CD4-positive, alpha-beta memory T cell (primary cell): ENCODE measurements at regions not wholly inside any gene's neighbourhood (a gene's known extent, or its start where the extent isn't known, plus 50 kb on each side); places are given as distances from the start of the nearest gene placed in this dataset.

Experiments used
- CTCF ChIA-PET: fragments of 350-600 bp; sonication (Branson Sonifier 250); formaldehyde crosslinking; loops from one replicate; lab custom pipeline; 2021; ENCODE audit warnings: inconsistent platforms; ENCODE audit not compliant: partially characterized antibody; lab: Charles Lee
- POLR2A ChIA-PET: fragments of 350-600 bp; sonication (Branson Sonifier 250); formaldehyde crosslinking; loops from one replicate; lab custom pipeline; 2021; ENCODE audit not compliant: partially characterized antibody; lab: Charles Lee
- DNase-seq, 5 donors: peaks; one replicate each; pipeline versions ENCODE4 v3.0.0 to v3.0.0-alpha.2; 2020 to 2022; ENCODE audit warnings: mixed read lengths in 1 of 5
- H3K27ac ChIP-seq: one replicate; pipeline ENCODE4 v1.7.0; 2013; ENCODE audit warnings: low read depth, low read length
- H3K27me3 ChIP-seq: 2 replicates; pipeline ENCODE4 v1.7.0; 2013; ENCODE audit warnings: mild to moderate bottlenecking, low read length, moderate library complexity; ENCODE audit not compliant: insufficient read depth
- H3K36me3 ChIP-seq: 2 replicates; pipeline ENCODE4 v1.7.0; 2013; ENCODE audit warnings: mild to moderate bottlenecking, low read length, moderate library complexity; ENCODE audit not compliant: insufficient read depth
- H3K4me1 ChIP-seq: 2 replicates; pipeline ENCODE4 v1.7.0; 2013; ENCODE audit warnings: mild to moderate bottlenecking, low read length, moderate library complexity; ENCODE audit not compliant: insufficient read depth
- H3K4me3 ChIP-seq, 2 donors: one replicate each; pipeline ENCODE4 v1.7.0; 2013; ENCODE audit warnings: low read length in 2 of 2, mild to moderate bottlenecking in 1 of 2
- H3K9me3 ChIP-seq, 2 donors: one replicate each; pipeline ENCODE4 v1.7.0; 2013; ENCODE audit warnings: low read length in 2 of 2, control low read depth in 1 of 2; ENCODE audit not compliant: control insufficient read depth in 1 of 2
- H3K27ac Mint-ChIP-seq, 7 donors: one replicate each; pipeline ENCODE4 v1.8.0; 2020 to 2021; ENCODE audit warnings: mixed read lengths in 7 of 7, mild to moderate bottlenecking in 6 of 7, inconsistent platforms in 3 of 7, moderate library complexity in 3 of 7
- H3K27me3 Mint-ChIP-seq, 2 donors: one replicate each; pipeline ENCODE4 v1.8.0; 2020 to 2021; ENCODE audit warnings: mixed read lengths in 2 of 2
- H3K36me3 Mint-ChIP-seq, 2 donors: one replicate each; pipeline ENCODE4 v1.8.0; 2020 to 2021; ENCODE audit warnings: mixed read lengths in 2 of 2, inconsistent platforms in 1 of 2, mild to moderate bottlenecking in 1 of 2
- H3K4me1 Mint-ChIP-seq, 4 donors: one replicate each; pipeline ENCODE4 v1.8.0; 2020 to 2021; ENCODE audit warnings: mixed read lengths in 4 of 4, mild to moderate bottlenecking in 1 of 4
- H3K4me3 Mint-ChIP-seq, 8 donors: one replicate each; pipeline ENCODE4 v1.8.0; 2020 to 2021; ENCODE audit warnings: mixed read lengths in 8 of 8, mild to moderate bottlenecking in 7 of 8, moderate library complexity in 6 of 8, inconsistent platforms in 3 of 8
- H3K9me3 Mint-ChIP-seq, 8 donors: one replicate each; pipeline ENCODE4 v1.8.0; 2020 to 2021; ENCODE audit warnings: mixed read lengths in 8 of 8, mild to moderate bottlenecking in 5 of 8, inconsistent platforms in 3 of 8, moderate library complexity in 1 of 8
- intact Hi-C: fragments of 100-400 bp; cut with micrococcal nuclease; formaldehyde crosslinking; loops from one replicate; pipeline ENCODE4 v1.15.1; 2023

DNA sequence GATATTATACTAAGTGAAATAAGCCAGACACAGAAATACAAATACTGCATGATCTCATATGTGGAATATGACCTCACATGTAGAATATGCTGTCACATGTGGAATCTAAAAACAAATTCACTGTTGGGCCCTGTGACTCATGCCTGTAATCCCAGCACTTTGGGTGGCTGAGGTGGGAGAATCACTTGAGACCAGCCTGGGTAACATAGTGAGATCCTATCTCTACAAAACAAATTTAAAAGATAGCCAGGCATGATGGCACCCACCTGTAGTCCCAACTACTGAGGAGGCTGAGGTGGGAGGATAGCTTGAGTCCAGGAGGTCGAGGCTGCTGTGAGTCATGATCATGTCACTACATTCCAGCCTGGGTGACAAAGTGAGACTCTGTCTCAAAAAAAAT is 160.3 kb downstream of the PTEN start:
- H3K27ac ChIP-seq, result no peak overlapping the region
- no peaks in the 10 kb centered on the region for H3K9me3 ChIP-seq
- peaks cover 13% of the 10 kb centered on the region for H3K4me1 ChIP-seq
- H3K36me3 Mint-ChIP-seq, result peaks cover 0 to 10% of the 10 kb centered on the region in 2 donors
- H3K36me3 ChIP-seq, result no peaks in the 10 kb centered on the region
- no peak overlapping the region for H3K4me3 ChIP-seq
- DNase-seq, result no peak
- H3K27me3 ChIP-seq, result no peaks in the 10 kb centered on the region
- H3K27me3 Mint-ChIP-seq, result no peaks in the 10 kb centered on the region
- ChIA-PET POLR2A (no interaction called here), CTCF (no interaction called here)
- H3K27ac Mint-ChIP-seq, result no peak overlapping the region
- intact Hi-C loops, result no loop called here
- peaks cover 10 to 14% (median 12%) of the 10 kb centered on the region in 4 donors for H3K4me1 Mint-ChIP-seq
- H3K4me3 Mint-ChIP-seq, result no peak overlapping the region
- H3K9me3 Mint-ChIP-seq, result peaks cover 0 to 5% (median 0%) of the 10 kb centered on the region in 8 donors

DNA sequence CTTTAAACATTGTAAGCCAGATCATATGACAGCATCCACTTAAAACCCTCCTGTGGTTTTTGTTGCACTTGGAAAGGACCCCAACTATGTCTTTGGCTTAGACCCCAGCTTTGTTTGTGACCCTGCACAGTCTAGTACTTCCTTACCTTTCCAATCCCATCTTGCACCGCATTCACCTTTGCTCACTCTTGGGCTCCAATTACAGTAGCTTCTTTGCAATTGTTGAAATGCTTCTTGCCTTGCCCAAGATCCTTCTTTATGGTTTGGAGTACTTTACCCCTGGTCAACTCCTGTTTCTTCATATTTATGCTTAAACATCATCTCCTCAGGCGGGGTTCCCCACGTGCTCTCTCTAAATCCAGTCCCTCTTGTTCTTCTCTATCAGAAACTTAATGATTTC is 162.6 kb downstream of the PTEN start:
- Histone ChIP-seq H3K27me3 (no peaks in the 10 kb centered on the region), H3K9me3 (no peaks in the 10 kb centered on the region), H3K36me3 (no peaks in the 10 kb centered on the region), H3K4me3 (no peak overlapping the region), H3K27ac (no peak overlapping the region), H3K4me1 (peaks cover 18% of the 10 kb centered on the region)
- no peak for DNase-seq
- intact Hi-C loops, result no loop called here
- Mint-ChIP-seq H3K4me1 (peaks cover 12 to 19% (median 15%) of the 10 kb centered on the region in 4 donors), H3K27me3 (no peaks in the 10 kb centered on the region), H3K36me3 (peaks cover 0 to 10% of the 10 kb centered on the region in 2 donors), H3K9me3 (peaks cover 0 to 5% (median 0%) of the 10 kb centered on the region in 8 donors), H3K27ac (no peak overlapping the region), H3K4me3 (no peak overlapping the region)
- ChIA-PET POLR2A (no interaction called here), CTCF (interaction anchor here (2.3 kb wide), 1 partner anchor 66 kb away, joined by 6 read pairs; no protein-coding TSS in a partner anchor)

DNA sequence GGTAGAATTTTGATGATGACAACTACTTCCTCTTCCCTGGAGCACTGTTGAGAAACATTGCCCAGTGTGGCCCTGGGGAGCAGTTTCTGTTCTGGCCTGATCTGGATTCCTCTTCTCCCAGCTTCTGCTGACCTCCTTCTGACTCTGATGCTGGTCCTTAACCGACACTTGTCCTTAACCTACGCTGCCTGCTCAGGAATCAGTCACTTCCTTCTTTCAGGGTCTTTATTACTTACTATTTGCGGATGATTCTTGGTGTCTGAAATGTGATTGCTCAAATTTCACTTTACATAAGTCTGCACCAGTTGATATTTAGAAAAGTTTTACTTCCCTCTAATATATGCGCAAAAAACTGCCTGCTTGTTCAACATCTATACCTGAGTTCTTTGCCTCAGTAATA is 164.1 kb downstream of the PTEN start:
- Histone ChIP-seq H3K36me3 (no peaks in the 10 kb centered on the region), H3K9me3 (no peaks in the 10 kb centered on the region), H3K4me1 (peaks cover 18% of the 10 kb centered on the region), H3K4me3 (no peak overlapping the region), H3K27ac (no peak overlapping the region), H3K27me3 (no peaks in the 10 kb centered on the region)
- Mint-ChIP-seq H3K4me3 (no peak overlapping the region), H3K27ac (peak overlapping the region; percentile 23 to 92 (median 83)), H3K27me3 (no peaks in the 10 kb centered on the region), H3K4me1 (peaks cover 12 to 19% (median 15%) of the 10 kb centered on the region in 4 donors), H3K36me3 (peaks cover 0 to 6% of the 10 kb centered on the region in 2 donors), H3K9me3 (peaks cover 0 to 4% (median 0%) of the 10 kb centered on the region in 8 donors)
- POLR2A ChIA-PET, result no interaction called here
- CTCF ChIA-PET, result interaction anchor here (2.3 kb wide), 1 partner anchor 64 kb away, joined by 6 read pairs; no protein-coding TSS in a partner anchor
- intact Hi-C loops, result no loop called here
- DNase-seq, result no peak

DNA sequence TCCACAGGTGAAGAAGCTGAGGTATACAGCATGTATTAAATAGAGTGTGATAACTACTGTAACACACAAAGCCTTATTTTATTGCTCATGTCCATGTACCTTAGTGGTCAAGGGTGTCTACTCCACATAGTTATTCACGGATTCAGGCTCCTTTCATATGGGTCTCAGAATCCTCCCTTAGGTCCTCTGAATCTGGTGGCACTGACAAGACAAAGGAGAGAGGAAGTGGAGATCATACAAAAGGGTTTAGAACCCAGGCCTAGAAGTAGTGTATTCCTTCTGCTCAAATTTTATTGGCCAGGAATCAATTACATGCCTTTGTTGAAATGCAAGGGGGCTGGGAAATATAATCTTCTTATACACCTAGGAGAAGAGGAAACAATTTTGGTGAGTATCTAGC is 164.6 kb downstream of the PTEN start:
- Mint-ChIP-seq H3K9me3 (peaks cover 0 to 4% (median 0%) of the 10 kb centered on the region in 8 donors), H3K36me3 (peaks cover 0 to 3% of the 10 kb centered on the region in 2 donors), H3K4me3 (peak overlapping the region in 1 of 8 donors; percentile 32), H3K27ac (peak overlapping the region in 6 of 7 donors; percentile 23 to 89 (median 66)), H3K27me3 (no peaks in the 10 kb centered on the region), H3K4me1 (peaks cover 12 to 19% (median 15%) of the 10 kb centered on the region in 4 donors)
- POLR2A ChIA-PET, result no interaction called here
- Histone ChIP-seq H3K4me3 (no peak overlapping the region), H3K36me3 (no peaks in the 10 kb centered on the region), H3K27ac (no peak overlapping the region), H3K9me3 (no peaks in the 10 kb centered on the region), H3K27me3 (no peaks in the 10 kb centered on the region), H3K4me1 (peaks cover 18% of the 10 kb centered on the region)
- CTCF ChIA-PET, result interaction anchor here (2.3 kb wide), 1 partner anchor 64 kb away, joined by 6 read pairs; no protein-coding TSS in a partner anchor
- intact Hi-C loops, result no loop called here
- no peak for DNase-seq

DNA sequence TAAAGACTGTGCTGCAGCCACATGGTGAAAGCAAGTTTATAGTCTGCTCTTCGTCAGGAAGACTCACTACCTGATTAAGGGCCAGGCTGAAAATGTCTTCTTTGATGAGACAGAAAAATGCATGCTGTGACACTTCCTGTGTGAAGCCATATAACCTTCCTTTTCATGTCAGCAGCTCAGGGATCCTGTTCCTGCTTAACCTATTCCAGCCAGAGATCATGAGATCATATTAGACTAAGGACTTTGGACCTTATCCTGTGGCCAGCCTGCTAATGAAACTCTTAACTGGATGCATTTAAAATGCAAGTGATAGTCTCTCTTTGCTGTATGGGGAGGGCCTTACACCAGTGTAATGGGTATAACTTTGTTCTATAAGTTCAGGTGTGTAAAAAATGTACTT is 165.2 kb downstream of the PTEN start:
- Mint-ChIP-seq H3K36me3 (no peaks in the 10 kb centered on the region), H3K27ac (peak overlapping the region in 2 of 7 donors; percentile 18 to 72), H3K9me3 (no peaks in the 10 kb centered on the region), H3K27me3 (no peaks in the 10 kb centered on the region), H3K4me3 (no peak overlapping the region), H3K4me1 (peaks cover 12 to 19% (median 15%) of the 10 kb centered on the region in 4 donors)
- DNase-seq, result peak in 4 of 5 donors; percentile 4 to 24 (median 10)
- POLR2A ChIA-PET, result no interaction called here
- Histone ChIP-seq H3K27ac (no peak overlapping the region), H3K4me1 (peaks cover 18% of the 10 kb centered on the region), H3K4me3 (no peak overlapping the region), H3K27me3 (no peaks in the 10 kb centered on the region), H3K9me3 (no peaks in the 10 kb centered on the region), H3K36me3 (no peaks in the 10 kb centered on the region)
- CTCF ChIA-PET, result interaction anchor here (2.3 kb wide), 1 partner anchor 63 kb away, joined by 6 read pairs; no protein-coding TSS in a partner anchor
- intact Hi-C loops, result no loop called here

DNA sequence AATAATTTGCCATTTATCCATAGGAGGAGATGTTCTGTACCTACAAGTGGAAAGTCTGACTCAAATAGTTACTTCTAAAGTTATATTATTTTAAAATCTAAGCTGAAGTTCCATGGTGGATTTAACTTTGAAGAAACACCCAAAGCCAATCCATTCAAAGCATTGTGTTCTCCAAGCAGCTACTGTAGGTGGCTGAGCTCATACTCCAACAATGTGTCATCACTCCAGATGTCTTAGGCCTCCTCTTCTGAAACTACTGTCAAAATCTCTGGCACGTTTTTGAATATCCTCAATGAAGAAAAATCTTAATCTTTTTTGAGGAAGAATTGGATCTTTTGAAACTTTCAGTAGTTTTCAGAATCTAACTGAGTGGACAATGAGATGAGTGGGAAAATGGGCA is 169.1 kb downstream of the PTEN start:
- Mint-ChIP-seq H3K27ac (no peak overlapping the region), H3K4me3 (no peak overlapping the region), H3K4me1 (peaks cover 12 to 19% (median 15%) of the 10 kb centered on the region in 4 donors), H3K36me3 (no peaks in the 10 kb centered on the region), H3K9me3 (no peaks in the 10 kb centered on the region), H3K27me3 (no peaks in the 10 kb centered on the region)
- Histone ChIP-seq H3K36me3 (no peaks in the 10 kb centered on the region), H3K9me3 (no peaks in the 10 kb centered on the region), H3K27me3 (no peaks in the 10 kb centered on the region), H3K4me1 (peaks cover 17% of the 10 kb centered on the region), H3K27ac (no peak overlapping the region), H3K4me3 (no peak overlapping the region)
- intact Hi-C loops, result no loop called here
- ChIA-PET POLR2A (no interaction called here), CTCF (interaction anchor here (0.9 kb wide), 1 partner anchor 15 kb away, joined by 3 read pairs; no protein-coding TSS in a partner anchor)
- no peak for DNase-seq

DNA sequence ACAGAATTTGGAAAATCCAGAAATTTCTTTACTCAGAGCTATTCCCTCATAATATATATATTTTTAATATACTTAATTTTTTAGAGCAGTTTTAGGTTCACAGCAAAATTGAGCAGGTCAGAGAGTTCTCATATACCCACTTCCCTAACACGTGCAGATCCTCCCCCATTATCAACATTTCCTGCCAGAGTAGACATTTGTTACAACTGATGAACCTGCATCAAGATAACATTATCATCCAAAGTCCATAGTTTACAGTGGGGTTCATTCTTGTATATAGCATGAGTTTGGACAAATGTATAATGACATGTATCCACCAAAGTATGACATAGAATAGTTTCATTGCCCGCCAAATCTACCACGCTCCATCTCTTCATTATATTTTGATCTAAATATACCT is 170.0 kb downstream of the PTEN start:
- Mint-ChIP-seq H3K36me3 (no peaks in the 10 kb centered on the region), H3K27ac (no peak overlapping the region), H3K4me3 (no peak overlapping the region), H3K27me3 (no peaks in the 10 kb centered on the region), H3K9me3 (no peaks in the 10 kb centered on the region), H3K4me1 (peaks cover 8 to 17% (median 11%) of the 10 kb centered on the region in 4 donors)
- intact Hi-C loops, result no loop called here
- Histone ChIP-seq H3K4me1 (peaks cover 12% of the 10 kb centered on the region), H3K27me3 (no peaks in the 10 kb centered on the region), H3K9me3 (no peaks in the 10 kb centered on the region), H3K27ac (no peak overlapping the region), H3K36me3 (no peaks in the 10 kb centered on the region), H3K4me3 (no peak overlapping the region)
- CTCF ChIA-PET, result no interaction called here
- POLR2A ChIA-PET, result no interaction called here
- no peak for DNase-seq
